Peyer's patch (tissue), 4 donors: ENCODE measurements at regions not wholly inside any gene's neighbourhood (a gene's known extent, or its start where the extent isn't known, plus 50 kb on each side); places are given as distances from the start of the nearest gene placed in this dataset.

Source experiments
- DNase-seq, 3 donors: peaks; one replicate each; pipeline ENCODE4 v3.0.0-alpha.2; 2017 to 2019
- H3K27ac ChIP-seq, 4 donors: fragments of 200-600 bp; sonication (generic); one replicate each; pipeline ENCODE4 v1.5.1; 2016 to 2019
- H3K27me3 ChIP-seq, 2 donors: fragments of 200-600 bp; sonication (generic); one replicate each; pipeline ENCODE4 v1.5.1; 2019
- H3K36me3 ChIP-seq, 3 donors: fragments of 200-600 bp; sonication (generic); one replicate each; pipeline ENCODE4 v1.5.1; 2016 to 2019
- H3K4me1 ChIP-seq, 4 donors: fragments of 200-600 bp; sonication (generic); one replicate each; pipeline ENCODE4 v1.5.1; 2016 to 2019
- H3K4me3 ChIP-seq, 4 donors: fragments of 200-600 bp; sonication (generic); 1 replicate in 3 of 4; 2 replicates in 1 of 4; pipeline ENCODE4 v1.5.1; 2016 to 2019; ENCODE audit warnings: mild to moderate bottlenecking in 1 of 4
- H3K9me3 ChIP-seq, 4 donors: fragments of 200-600 bp; sonication (generic); one replicate each; pipeline ENCODE4 v1.5.1; 2016 to 2019; ENCODE audit warnings: mild to moderate bottlenecking in 1 of 4
- CTCF ChIP-seq, 6 experiments: fragments of 450-650 bp in 4 of 6; fragments of 200-600 bp in 2 of 6; sonication (generic) in 1 of 6; IDR thresholded peaks; one replicate each; pipeline ENCODE4 v1.5.1; 2017 to 2019; ENCODE audit warnings: antibody characterized with exemption in 6 of 6, mild to moderate bottlenecking in 3 of 6, moderate library complexity in 1 of 6
- POLR2A ChIP-seq, 2 donors: fragments of 450-650 bp; IDR thresholded peaks; one replicate each; pipeline ENCODE4 v1.5.1; 2017; ENCODE audit warnings: antibody characterized with exemption in 2 of 2, mild to moderate bottlenecking in 2 of 2, moderate library complexity in 2 of 2

GRCh38 chr18:27349284-27349882 is 164.3 kb upstream of the CHST9 start:
- DNase-seq: no peak
- H3K27me3 ChIP-seq: no peaks in the 10 kb centered on the region
- no peak overlapping the region for H3K27ac ChIP-seq
- H3K36me3 ChIP-seq: no peaks in the 10 kb centered on the region
- TF ChIP-seq POLR2A (IDR thresholded peaks at IDR 0.05) (no peak), CTCF (IDR thresholded peaks at IDR 0.05) (no peak)
- H3K9me3 ChIP-seq: no peaks in the 10 kb centered on the region
- no peak overlapping the region for H3K4me3 ChIP-seq
- H3K4me1 ChIP-seq: no peaks in the 10 kb centered on the region

DNA sequence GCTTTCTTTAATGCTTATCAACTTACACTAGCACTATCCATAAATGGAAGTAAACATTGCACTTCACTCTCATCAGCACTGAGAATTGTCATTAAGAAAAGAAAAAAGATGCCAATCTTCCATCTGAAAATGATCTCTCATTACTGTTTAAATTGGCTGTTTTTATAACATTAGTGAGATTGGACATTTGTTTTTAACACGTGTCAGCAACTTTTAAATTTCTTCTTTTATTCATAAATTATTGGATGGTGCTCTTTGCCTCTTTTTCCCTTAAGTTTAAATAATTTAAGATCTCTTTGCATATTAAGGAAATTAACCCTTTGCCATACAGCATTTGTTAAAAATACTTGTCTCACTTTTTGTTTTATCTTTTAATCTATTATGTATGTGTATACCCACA is 146.5 kb upstream of the CHST9 start:
- no peak for DNase-seq
- TF ChIP-seq CTCF (IDR thresholded peaks at IDR 0.05) (no peak), POLR2A (IDR thresholded peaks at IDR 0.05) (no peak)
- Histone ChIP-seq H3K4me3 (no peak overlapping the region), H3K27ac (no peak overlapping the region), H3K36me3 (no peaks in the 10 kb centered on the region), H3K9me3 (no peaks in the 10 kb centered on the region), H3K27me3 (no peaks in the 10 kb centered on the region), H3K4me1 (no peaks in the 10 kb centered on the region)

DNA sequence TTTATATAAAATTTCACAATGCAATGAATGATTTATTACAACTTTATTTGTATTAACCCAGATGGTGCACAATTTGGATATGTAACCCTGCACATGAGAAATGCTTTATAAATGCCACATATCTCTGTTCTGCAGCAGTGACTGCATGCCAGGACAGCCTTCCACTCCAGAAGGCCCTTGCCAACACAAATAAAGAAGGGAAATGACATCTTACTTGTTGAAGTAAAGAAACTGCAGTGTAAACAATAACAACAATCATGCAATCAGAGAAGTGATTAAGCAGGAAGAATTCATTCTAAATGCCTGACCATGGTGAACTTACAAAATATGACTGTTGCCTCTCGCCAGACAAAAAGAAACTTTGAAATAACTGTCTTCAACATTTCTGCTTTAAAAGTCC is 129.9 kb upstream of the CHST9 start:
- Histone ChIP-seq H3K9me3 (no peaks in the 10 kb centered on the region), H3K36me3 (no peaks in the 10 kb centered on the region), H3K4me1 (no peaks in the 10 kb centered on the region), H3K27ac (no peak overlapping the region), H3K27me3 (no peaks in the 10 kb centered on the region), H3K4me3 (no peak overlapping the region)
- TF ChIP-seq CTCF (IDR thresholded peaks at IDR 0.05) (no peak), POLR2A (IDR thresholded peaks at IDR 0.05) (no peak)
- no peak for DNase-seq

DNA sequence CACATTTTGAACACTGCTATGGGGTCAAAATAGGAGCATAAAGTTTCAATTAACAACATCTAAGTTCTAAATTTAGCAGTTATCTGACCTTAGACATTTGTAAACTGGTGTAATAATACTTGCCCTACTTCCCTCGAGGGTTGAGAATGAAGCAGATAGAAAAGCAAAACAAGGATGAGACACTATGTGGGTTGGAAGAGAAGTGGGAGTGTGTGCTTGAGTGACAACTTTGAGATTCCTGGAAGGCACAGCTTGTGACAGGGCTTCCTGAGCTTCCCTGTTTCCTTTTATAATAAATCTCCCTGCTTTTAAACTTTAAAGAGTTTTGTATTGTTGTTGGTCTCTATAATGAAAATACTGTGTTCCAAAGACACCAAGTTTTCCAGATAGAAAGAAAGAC is 128.6 kb upstream of the CHST9 start:
- no peak for DNase-seq
- Histone ChIP-seq H3K4me3 (no peak overlapping the region), H3K4me1 (no peaks in the 10 kb centered on the region), H3K36me3 (no peaks in the 10 kb centered on the region), H3K27ac (no peak overlapping the region), H3K27me3 (no peaks in the 10 kb centered on the region), H3K9me3 (no peaks in the 10 kb centered on the region)
- no peak for TF ChIP-seq CTCF (IDR thresholded peaks at IDR 0.05)
- no peak for TF ChIP-seq POLR2A (IDR thresholded peaks at IDR 0.05)

GRCh38 chr18:27312853-27313252 is 127.7 kb upstream of the CHST9 start:
- TF ChIP-seq POLR2A (IDR thresholded peaks at IDR 0.05) (no peak), CTCF (IDR thresholded peaks at IDR 0.05) (no peak)
- no peaks in the 10 kb centered on the region for H3K4me1 ChIP-seq
- no peak overlapping the region for H3K4me3 ChIP-seq
- DNase-seq: no peak
- no peaks in the 10 kb centered on the region for H3K27me3 ChIP-seq
- no peaks in the 10 kb centered on the region for H3K36me3 ChIP-seq
- no peak overlapping the region for H3K27ac ChIP-seq
- H3K9me3 ChIP-seq: no peaks in the 10 kb centered on the region

GRCh38 chr18:27312153-27312552 is 127.0 kb upstream of the CHST9 start:
- Histone ChIP-seq H3K4me1 (no peaks in the 10 kb centered on the region), H3K9me3 (no peaks in the 10 kb centered on the region), H3K4me3 (no peak overlapping the region), H3K27me3 (no peaks in the 10 kb centered on the region), H3K27ac (no peak overlapping the region), H3K36me3 (no peaks in the 10 kb centered on the region)
- no peak for DNase-seq
- TF ChIP-seq CTCF (IDR thresholded peaks at IDR 0.05) (no peak), POLR2A (IDR thresholded peaks at IDR 0.05) (no peak)
